Astrocyte of the cerebellum (primary cell): ENCODE measurements at regions not wholly inside any gene's neighbourhood (a gene's known extent, or its start where the extent isn't known, plus 50 kb on each side); places are given as distances from the start of the nearest gene placed in this dataset.

Experiments
- DNase-seq: peaks from one replicate; pipeline ENCODE4 v3.0.0-alpha.2; 2011; ENCODE audit warnings: low read depth
- H3K4me3 ChIP-seq: 2 replicates; pipeline ENCODE4 v1.5.1; 2011; ENCODE audit warnings: mild to moderate bottlenecking, low read depth, low read length, moderate library complexity
- in situ Hi-C: cut with HindIII; loops from 2 replicates; pipeline ENCODE4 v1.10.0; 2017; ENCODE audit warnings: low sequenced_read_pairs
- TF ChIP-seq, protein P1 (sequence below): IDR thresholded peaks from 2 replicates; pipeline ENCODE4 v1.5.1; 2012; ENCODE audit warnings: low read length, low read depth, moderate library complexity, mild to moderate bottlenecking; ENCODE audit errors: missing control alignments

DNA sequence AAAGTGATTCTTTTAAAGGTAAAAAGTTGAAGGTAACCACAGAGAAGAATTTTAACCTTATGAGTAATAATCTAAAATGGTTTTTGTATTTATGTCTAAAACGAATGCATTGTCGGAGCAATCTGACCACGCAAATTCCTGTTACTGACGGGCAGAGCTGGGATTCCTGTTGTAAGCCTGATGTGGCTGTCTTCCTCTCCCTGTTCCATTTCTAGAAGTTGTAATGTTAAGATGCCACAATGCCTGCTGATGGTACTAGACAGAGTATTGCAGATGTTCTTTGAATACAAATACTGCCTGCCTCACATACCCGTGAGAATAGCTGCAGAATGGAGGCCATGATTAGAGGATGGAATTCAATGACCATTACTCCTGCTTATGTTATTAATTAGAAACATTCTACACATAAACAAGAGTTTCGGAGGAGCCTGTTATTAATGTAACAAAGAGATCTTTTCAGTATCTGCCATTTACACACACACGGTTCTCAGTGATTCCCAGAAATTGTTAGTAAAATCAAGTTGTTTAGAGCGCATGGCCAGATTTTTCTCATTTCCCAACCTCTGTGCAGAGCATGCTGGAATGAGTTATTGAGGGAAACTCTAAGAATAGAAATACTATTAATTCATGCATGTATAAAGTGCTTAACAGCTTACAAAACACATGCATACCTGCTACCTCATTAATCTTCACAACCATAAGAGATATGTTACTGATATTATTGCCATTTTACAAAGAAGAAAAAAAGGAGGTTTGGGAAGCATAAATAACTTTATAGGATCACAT lies 196.8 kb downstream of the PTN start:
- in situ Hi-C loops, result no loop called here
- DNase-seq, result peak; percentile 87
- H3K4me3 ChIP-seq, result no peak overlapping the region
- TF ChIP-seq, protein P1, sequence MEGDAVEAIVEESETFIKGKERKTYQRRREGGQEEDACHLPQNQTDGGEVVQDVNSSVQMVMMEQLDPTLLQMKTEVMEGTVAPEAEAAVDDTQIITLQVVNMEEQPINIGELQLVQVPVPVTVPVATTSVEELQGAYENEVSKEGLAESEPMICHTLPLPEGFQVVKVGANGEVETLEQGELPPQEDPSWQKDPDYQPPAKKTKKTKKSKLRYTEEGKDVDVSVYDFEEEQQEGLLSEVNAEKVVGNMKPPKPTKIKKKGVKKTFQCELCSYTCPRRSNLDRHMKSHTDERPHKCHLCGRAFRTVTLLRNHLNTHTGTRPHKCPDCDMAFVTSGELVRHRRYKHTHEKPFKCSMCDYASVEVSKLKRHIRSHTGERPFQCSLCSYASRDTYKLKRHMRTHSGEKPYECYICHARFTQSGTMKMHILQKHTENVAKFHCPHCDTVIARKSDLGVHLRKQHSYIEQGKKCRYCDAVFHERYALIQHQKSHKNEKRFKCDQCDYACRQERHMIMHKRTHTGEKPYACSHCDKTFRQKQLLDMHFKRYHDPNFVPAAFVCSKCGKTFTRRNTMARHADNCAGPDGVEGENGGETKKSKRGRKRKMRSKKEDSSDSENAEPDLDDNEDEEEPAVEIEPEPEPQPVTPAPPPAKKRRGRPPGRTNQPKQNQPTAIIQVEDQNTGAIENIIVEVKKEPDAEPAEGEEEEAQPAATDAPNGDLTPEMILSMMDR, result no peak

DNA sequence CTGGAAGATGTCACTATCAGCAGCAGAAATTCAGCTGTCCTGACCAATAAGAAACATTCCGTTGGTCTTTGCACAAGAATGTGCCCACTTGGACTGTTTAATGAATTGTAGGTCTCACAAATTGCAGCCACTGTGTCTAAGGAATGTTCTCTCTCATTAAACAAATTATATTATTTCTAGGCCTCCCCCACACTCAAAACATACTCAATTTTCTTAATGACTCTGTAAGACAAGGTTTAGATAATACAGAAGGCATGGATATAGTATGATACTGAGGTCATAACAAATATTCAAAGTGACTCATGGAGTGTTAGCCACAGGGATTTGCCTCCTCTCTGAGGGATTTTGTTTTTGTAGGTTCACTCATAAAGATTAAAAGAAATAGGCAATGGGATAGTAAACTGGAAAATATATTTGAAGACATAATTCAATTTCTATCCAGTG lies 197.5 kb downstream of the PTN start:
- DNase-seq, result peak; percentile 83
- no peak overlapping the region for H3K4me3 ChIP-seq
- TF ChIP-seq, protein P1, result no peak
- in situ Hi-C loops, result no loop called here

DNA sequence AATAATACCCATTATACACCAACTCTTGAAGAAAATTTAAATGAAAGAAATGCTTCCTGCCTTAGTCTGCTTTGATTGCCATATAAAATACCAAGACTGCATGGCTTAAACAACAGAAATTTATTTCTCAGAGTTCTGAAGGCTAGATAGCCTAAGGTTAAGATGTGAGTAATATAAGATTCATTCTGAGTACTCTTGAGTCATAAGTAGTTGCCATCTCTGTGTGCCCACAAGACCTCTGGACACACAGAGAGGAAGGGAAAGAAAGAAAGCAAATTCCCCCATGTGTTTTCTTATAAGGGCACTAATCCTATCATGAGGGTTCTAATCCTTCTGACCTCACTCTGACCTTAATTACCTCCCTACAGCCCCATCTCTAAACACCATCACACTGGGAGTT lies 201.2 kb downstream of the PTN start:
- TF ChIP-seq, protein P1, result no peak
- DNase-seq, result no peak
- in situ Hi-C loops, result no loop called here

DNA sequence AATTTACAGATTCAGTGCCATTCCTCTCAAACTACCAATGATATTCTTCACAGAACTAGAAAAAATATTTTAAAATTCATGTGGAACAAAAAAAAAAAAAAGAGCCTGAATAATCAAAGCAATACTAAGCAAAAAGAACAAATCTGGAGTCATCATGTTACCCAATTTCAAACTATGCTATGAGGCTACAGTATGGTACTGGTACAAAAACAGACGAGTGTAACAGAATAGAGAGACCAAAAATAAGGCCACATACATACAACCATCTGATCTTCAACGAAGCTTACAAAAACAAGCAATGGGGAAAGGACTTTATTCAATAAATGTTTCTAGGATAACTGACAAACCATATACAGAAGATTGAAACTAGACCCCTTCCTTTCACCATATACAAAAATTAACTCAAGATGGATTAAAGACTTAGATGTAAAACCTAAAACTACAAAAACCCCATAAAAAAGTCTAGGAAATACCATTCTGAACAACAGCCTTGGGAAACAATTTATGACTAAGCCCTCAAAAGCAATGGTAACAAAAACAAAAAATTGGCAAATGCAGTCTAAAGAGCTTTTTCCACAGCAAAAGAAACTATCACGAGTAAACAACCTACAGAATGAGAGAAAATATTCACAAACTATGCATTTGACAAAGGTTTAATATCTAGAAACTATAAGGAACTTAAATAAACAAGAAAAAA lies 207.7 kb downstream of the PTN start:
- DNase-seq, result no peak
- in situ Hi-C loops, result no loop called here
- TF ChIP-seq, protein P1, result no peak
- H3K4me3 ChIP-seq, result no peak overlapping the region

More for the DNA sequence above, 201.2 kb downstream of the PTN start:
- no peak overlapping the region for H3K4me3 ChIP-seq

DNA sequence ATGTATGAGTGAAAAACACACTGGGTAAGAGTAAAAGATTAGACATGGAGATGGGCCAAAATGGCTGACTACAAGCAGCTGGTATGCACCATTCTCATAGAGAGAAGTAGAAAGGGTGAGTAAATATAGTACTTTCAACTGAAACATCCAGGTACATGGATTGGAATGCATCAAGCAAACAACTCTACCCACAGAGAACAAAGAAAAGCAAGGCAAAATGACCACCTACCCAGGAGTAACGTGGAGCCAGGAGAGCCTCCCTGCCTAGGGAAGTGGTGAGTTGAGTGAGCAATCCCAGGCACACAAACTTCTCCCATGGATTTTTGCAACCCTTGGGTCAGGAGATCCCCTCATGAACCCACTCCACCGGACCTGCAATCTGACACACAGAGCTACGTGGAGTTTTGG lies 212.8 kb downstream of the PTN start:
- TF ChIP-seq, protein P1, result no peak
- no peak overlapping the region for H3K4me3 ChIP-seq
- in situ Hi-C loops, result no loop called here
- peak; percentile 79 for DNase-seq

DNA sequence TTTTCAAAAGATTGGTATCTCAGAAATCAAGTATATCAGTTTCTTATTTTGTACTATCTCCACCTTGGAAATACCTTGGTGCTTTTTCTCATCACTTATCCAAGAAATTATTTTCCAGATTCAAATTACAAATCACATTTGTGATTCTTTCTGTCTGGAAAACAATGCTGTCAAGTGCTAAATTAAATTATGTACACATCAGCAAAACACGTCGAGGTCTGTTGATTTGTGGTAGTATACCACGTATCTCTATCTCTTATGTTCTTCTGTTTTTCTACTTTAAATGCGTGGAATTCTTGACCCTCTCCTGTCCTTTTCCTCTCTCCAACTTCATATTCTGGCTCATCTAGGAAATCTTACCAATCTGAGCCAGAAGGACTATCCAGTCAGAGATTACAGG lies 214.5 kb downstream of the PTN start:
- TF ChIP-seq, protein P1, result no peak
- no peak for DNase-seq
- in situ Hi-C loops, result no loop called here
- no peak overlapping the region for H3K4me3 ChIP-seq
